ENCODE measurements at regions not wholly inside any gene's neighbourhood (a gene's known extent, or its start where the extent isn't known, plus 50 kb on each side); places are given as distances from the start of the nearest gene placed in this dataset.
"Not testable (repeated sequence)": the region's sequence is repeated elsewhere in the genome, so short reads cannot be mapped to it uniquely, and the experiment has no call there.

DNA sequence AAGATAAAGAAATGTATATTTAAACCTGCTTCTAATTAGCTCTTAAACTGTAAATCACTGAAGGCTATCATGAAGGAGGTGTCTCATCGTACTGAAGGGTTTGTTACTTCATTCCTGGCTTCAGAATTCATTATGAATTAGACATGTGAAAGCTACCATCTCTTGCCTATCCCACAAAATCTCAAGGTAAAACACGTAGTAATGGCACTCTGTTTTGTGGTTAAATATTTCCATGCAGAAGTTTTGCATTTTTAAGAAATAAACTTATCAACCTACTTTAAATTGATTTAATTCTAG lies 490.7 kb upstream of the NUDT12 start:
- no peak for DNase-seq (ENCODE audit: low spot score)
- H3K27ac ChIP-seq: no peak overlapping the region
- no peak overlapping the region for H3K4me3 ChIP-seq
- TF ChIP-seq, protein P1, sequence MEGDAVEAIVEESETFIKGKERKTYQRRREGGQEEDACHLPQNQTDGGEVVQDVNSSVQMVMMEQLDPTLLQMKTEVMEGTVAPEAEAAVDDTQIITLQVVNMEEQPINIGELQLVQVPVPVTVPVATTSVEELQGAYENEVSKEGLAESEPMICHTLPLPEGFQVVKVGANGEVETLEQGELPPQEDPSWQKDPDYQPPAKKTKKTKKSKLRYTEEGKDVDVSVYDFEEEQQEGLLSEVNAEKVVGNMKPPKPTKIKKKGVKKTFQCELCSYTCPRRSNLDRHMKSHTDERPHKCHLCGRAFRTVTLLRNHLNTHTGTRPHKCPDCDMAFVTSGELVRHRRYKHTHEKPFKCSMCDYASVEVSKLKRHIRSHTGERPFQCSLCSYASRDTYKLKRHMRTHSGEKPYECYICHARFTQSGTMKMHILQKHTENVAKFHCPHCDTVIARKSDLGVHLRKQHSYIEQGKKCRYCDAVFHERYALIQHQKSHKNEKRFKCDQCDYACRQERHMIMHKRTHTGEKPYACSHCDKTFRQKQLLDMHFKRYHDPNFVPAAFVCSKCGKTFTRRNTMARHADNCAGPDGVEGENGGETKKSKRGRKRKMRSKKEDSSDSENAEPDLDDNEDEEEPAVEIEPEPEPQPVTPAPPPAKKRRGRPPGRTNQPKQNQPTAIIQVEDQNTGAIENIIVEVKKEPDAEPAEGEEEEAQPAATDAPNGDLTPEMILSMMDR (IDR thresholded peaks at IDR 0.05): no peak

DNA sequence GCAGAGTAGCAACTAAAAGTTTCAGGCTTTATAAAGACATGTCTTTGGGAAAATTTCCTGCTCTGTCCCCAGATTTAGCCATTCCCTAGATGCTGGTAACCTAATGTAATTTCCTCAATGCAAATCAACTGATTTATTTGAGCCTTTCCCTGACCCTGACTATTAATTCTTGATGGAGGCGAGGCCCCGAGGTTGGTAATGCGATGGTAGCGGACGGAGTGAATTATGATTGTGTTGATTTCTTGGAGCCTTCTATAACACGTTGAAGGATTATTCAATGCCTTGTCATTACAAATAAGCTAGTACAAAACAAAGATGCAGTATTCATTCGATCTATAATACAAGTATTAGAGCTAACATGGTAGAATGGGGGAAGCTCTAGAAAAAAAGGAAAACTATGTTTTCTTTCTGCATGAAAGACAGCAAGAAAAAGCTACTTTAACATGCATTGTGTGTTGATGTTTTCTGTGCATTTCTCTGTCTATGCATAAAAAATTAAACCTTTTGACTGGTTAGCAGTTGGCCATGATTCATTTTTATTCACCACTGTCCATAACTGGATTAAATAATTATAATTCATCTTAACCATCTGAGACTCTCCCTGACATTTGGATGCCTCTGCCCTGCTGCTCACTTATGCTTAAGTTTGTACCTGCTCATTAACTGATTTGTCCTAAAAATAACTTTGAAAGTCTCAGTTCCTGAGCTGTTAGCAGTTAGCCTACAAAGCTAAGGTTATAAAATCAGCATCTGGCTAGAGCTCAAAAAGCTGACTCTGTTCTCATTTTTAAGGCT lies 490.2 kb upstream of the NUDT12 start:
- DNase-seq (ENCODE audit: low spot score): no peak
- Histone ChIP-seq H3K4me3 (no peak overlapping the region), H3K27ac (no peak overlapping the region)
- TF ChIP-seq, protein P1 (IDR thresholded peaks at IDR 0.05): no peak

DNA sequence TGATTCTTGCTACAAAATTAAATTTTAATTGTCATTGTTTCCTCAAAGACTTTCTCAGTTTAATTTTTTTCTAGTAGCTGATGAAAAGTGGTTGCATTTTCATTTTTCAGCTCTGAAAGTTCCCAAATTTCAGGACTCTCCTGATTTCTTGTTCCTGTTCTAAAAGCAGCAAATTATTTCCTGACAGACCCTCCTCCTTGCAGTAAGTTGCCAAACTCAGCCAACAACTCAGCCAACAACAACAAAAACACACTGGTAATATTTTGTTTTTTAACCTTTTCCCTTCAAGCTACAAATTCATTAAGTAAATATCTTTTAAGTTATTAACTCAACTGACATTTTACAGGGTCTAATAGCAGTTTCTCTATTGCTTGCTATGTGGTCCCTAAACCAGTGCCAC lies 487.8 kb upstream of the NUDT12 start:
- no peak for DNase-seq (ENCODE audit: low spot score)
- no peak overlapping the region for H3K27ac ChIP-seq
- H3K4me3 ChIP-seq: no peak overlapping the region
- TF ChIP-seq, protein P1 (IDR thresholded peaks at IDR 0.05): no peak

DNA sequence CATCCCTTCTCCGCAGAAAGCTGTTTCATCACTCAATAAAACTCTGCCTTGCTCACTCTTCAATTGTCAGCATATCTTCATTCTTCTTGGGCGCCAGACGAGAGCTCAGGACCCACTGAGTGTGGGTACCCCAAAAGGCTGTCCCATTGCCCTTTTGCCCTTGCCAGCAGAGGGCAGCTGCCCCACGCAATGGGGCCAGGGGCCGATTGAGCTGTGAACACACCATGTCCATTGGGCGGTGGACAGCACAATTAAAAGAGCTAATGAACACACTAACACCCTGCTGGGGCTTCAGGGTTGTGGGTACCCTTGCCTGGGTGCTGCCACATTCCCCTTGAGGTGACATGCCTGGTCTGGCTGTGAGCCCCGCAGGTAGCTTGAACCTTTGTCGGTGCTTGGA lies 487.2 kb upstream of the NUDT12 start:
- Histone ChIP-seq H3K27ac (no peak overlapping the region), H3K4me3 (no peak overlapping the region)
- no peak for DNase-seq (ENCODE audit: low spot score)
- TF ChIP-seq, protein P1 (IDR thresholded peaks at IDR 0.05): no peak

DNA sequence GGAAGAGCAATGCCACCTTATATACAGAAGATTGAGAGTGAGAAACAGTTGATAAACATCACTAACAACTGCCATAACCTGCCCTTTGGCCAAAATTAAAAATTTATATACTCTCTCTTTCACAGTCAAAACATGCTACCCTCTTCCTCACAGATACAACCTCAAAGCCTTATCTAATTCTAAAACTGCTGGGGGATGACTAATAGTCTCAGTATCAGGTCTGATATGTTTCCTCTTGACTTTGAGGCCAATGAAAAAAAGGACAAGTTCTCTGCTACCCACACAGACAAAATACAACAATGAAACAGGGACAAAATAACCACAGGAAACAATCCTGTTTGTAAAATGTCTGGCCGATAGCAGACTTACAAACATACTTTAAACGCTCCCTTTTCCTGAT lies 485.6 kb upstream of the NUDT12 start:
- DNase-seq (ENCODE audit: low spot score): no peak
- no peak overlapping the region for H3K27ac ChIP-seq
- TF ChIP-seq, protein P1 (IDR thresholded peaks at IDR 0.05): no peak
- no peak overlapping the region for H3K4me3 ChIP-seq

DNA sequence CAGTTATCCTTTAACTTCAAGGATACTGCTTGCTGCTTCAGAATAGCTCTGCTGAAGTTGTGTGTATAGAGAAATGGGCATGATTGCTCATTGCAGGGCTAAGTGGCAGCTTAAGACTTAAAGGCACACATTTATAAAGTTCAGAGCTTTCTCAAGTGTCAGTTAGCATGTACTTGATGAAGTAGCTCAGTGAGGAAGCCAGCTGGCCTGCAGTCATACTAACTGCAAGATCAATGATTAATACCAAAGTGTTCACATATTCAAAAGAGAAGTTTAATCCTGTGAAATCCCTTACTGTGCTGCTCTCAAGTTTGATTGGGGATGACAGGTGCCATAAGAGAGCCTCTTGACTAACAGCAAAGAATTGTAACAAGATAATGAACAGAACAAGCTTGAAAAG lies 483.4 kb upstream of the NUDT12 start:
- TF ChIP-seq, protein P1 (IDR thresholded peaks at IDR 0.05): no peak
- no peak for DNase-seq (ENCODE audit: low spot score)
- H3K4me3 ChIP-seq: no peak overlapping the region
- no peak overlapping the region for H3K27ac ChIP-seq

DNA sequence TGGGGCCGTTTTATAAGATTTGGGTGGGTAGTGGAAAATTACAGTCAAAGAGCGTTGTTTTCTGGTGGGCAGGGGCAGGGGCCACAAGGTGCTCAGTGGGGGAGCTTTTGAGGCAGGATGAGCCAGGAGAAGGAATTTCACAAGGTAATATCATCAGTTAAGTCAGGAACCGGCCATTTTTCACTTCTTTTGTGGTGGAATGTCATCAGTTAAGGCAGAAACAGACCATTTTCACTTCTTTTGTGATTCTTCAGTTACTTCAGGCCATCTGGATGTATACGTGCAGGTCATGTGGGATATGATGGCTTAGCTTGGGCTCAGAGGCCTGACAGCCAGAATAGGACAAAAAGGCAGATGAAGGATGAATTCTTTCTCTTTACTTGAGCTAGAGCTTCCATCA lies 477.3 kb upstream of the NUDT12 start:
- not testable (repeated sequence) for H3K27ac ChIP-seq; DNase-seq (ENCODE audit: low spot score); H3K4me3 ChIP-seq

DNA sequence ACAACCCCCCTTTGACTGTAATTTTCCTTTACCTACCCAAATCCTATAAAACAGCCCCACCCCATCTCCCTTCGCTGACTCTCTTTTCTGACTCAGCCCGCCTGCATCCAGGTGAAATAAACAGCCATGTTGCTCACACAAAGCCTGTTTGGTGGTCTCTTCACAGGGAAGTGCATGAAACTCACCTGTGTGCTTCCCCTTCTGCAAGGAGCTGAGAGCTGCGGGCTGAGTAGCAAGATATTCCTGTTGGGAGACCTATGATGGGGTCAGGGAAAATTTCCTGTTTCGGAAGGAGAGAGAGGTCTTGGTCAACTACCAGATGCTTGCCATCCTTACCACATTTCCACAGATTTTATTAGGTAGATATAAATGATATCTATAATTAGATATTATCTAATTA lies 474.5 kb upstream of the NUDT12 start:
- DNase-seq (ENCODE audit: low spot score); H3K27ac ChIP-seq; H3K4me3 ChIP-seq: not testable (repeated sequence)

DNA sequence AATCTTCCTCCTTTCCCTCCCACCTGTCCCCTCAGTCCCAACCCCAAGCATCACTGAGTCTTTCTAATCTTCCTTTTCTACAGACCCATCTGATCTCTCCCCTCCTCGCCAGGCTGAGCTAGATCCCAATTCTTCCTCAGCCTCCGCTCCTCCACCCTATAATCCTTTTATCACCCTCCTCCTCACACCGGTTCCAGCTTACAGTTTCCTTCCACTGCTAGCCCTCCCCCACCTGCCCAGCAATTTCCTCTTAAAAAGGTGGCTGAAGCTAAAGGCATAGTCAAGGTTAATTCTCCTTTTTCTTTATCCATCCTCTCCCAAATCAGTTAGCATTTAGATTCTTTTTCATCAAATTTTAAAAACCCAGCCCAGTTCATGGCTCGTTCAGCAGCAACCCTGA lies 470.6 kb upstream of the NUDT12 start:
- DNase-seq (ENCODE audit: low spot score); H3K4me3 ChIP-seq; H3K27ac ChIP-seq: not testable (repeated sequence)
